ENCODE measurements at regions not wholly inside any gene's neighbourhood (a gene's known extent, or its start where the extent isn't known, plus 50 kb on each side); places are given as distances from the start of the nearest gene placed in this dataset.

GRCh38 chr5:17896605-17897004, 262.3 kb downstream of the TAF11L14 start:
- DNase-seq (ENCODE audit: low spot score), result no peak
- H3K4me1 ChIP-seq (ENCODE audit: insufficient read depth), result no peaks in the 10 kb centered on the region
- peaks cover 21% of the 10 kb centered on the region for H3K9me2 ChIP-seq (ENCODE audit: insufficient read depth)
- Mint-ChIP-seq H3K4me3 (no peak overlapping the region), H3K4me1 (peaks cover 7% of the 10 kb centered on the region; the same call in 2 of the 3 replicates), H3K36me3 (ENCODE audit: low read depth) (no peaks in the 10 kb centered on the region), H3K9me3 (no peaks in the 10 kb centered on the region; the same call in 1 of the 3 replicates), H3K27me3 (ENCODE audit: insufficient read depth, low read depth, poor library complexity) (no peaks in the 10 kb centered on the region), H3K27ac (no peak overlapping the region)
- no peaks in the 10 kb centered on the region for H3F3A ChIP-seq (replicated peaks; ENCODE audit: low read depth)
- ATAC-seq, result no peak
- H3K36me3 ChIP-seq (ENCODE audit: insufficient read depth), result no peaks in the 10 kb centered on the region
- 0 out of 2 replicates have a peak overlapping the region, but pooled peaks have one; percentile 8 for H2AFZ ChIP-seq
- TF ChIP-seq ZNF462 (CRISPR knock-in tag; IDR thresholded peaks at IDR 0.05) (no peak), ZNF331 (CRISPR knock-in tag; IDR thresholded peaks at IDR 0.05; ENCODE audit: low read depth) (no peak), NANOG (IDR thresholded peaks at IDR 0.05; ENCODE audit: borderline replicate concordance) (no peak), POLR2AphosphoS5 (IDR thresholded peaks at IDR 0.05; ENCODE audit: low read depth) (no peak), ETS1 (IDR thresholded peaks at IDR 0.05) (no peak), JUNB (IDR thresholded peaks at IDR 0.05; ENCODE audit: unreplicated experiment) (no peak), EZH2phosphoT487 (IDR thresholded peaks at IDR 0.05; ENCODE audit: unreplicated experiment) (no peak), EZH2 (IDR thresholded peaks at IDR 0.05; ENCODE audit: low read depth, unreplicated experiment) (no peak), STAT1 (IDR thresholded peaks at IDR 0.05; ENCODE audit: unreplicated experiment) (no peak)
- H3K27ac ChIP-seq (ENCODE audit: low read depth), result no peak overlapping the region
- no peak overlapping the region for H3K4me2 ChIP-seq
- H3K27me3 ChIP-seq (ENCODE audit: insufficient read depth), result no peaks in the 10 kb centered on the region
- no peaks in the 10 kb centered on the region for H3K79me2 ChIP-seq (replicated peaks; ENCODE audit: insufficient read depth)
- H4K20me1 ChIP-seq (replicated peaks; ENCODE audit: insufficient read depth), result no peaks in the 10 kb centered on the region
- no peak overlapping the region for H3K4me3 ChIP-seq
